ENCODE measurements at regions not wholly inside any gene's neighbourhood (a gene's known extent, or its start where the extent isn't known, plus 50 kb on each side); places are given as distances from the start of the nearest gene placed in this dataset.
"Not testable (repeated sequence)": the region's sequence is repeated elsewhere in the genome, so short reads cannot be mapped to it uniquely, and the experiment has no call there.

DNA sequence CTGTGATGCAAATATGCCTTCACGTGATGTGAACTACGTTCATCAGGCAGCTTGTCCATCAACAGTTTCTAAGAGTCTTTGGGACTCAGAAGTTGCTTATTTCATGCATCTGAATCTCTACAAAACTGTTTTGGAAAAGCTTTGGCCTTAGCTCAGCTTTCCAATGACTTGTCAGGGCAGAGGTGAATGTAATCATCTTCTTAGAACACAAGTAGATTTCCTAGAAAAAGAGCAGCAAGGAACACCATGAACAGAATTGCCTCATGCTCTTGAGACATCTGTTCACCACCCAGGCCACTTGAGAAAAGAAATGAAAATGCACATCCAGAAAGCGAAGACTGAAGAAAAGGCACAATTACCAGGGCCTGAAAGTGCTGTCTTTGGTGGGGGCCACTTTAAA is 105.8 kb upstream of the PDHA1 start:
- no peaks in the 10 kb centered on the region for H3K27me3 ChIP-seq (ENCODE audit: insufficient read depth, low read length)
- H2AFZ ChIP-seq (ENCODE audit: low read length, unreplicated experiment): no peak overlapping the region
- H3K4me1 ChIP-seq (ENCODE audit: control insufficient read depth, insufficient read depth, low read length, unreplicated experiment): no peaks in the 10 kb centered on the region
- H3K36me3 ChIP-seq (ENCODE audit: insufficient read depth, low read length): no peaks in the 10 kb centered on the region
- H3K27ac ChIP-seq (ENCODE audit: low read depth, low read length): no peak overlapping the region
- no peak overlapping the region for H3K4me3 ChIP-seq (ENCODE audit: low read depth, low read length)
- no peaks in the 10 kb centered on the region for H3K79me2 ChIP-seq (ENCODE audit: control insufficient read depth, insufficient read depth, low read length, unreplicated experiment)

GRCh38 chrX:19243431-19243830 is 100.3 kb upstream of the PDHA1 start:
- no peaks in the 10 kb centered on the region for H3K36me3 ChIP-seq (ENCODE audit: insufficient read depth, low read length)
- no peaks in the 10 kb centered on the region for H3K79me2 ChIP-seq (ENCODE audit: control insufficient read depth, insufficient read depth, low read length, unreplicated experiment)
- no peak overlapping the region for H3K4me3 ChIP-seq (ENCODE audit: low read depth, low read length)
- H3K27me3 ChIP-seq (ENCODE audit: insufficient read depth, low read length): peaks cover 13% of the 10 kb centered on the region; the same call in 1 of the 2 replicates
- no peaks in the 10 kb centered on the region for H3K4me1 ChIP-seq (ENCODE audit: control insufficient read depth, insufficient read depth, low read length, unreplicated experiment)
- H3K27ac ChIP-seq (ENCODE audit: low read depth, low read length): no peak overlapping the region
- no peak overlapping the region for H2AFZ ChIP-seq (ENCODE audit: low read length, unreplicated experiment)

DNA sequence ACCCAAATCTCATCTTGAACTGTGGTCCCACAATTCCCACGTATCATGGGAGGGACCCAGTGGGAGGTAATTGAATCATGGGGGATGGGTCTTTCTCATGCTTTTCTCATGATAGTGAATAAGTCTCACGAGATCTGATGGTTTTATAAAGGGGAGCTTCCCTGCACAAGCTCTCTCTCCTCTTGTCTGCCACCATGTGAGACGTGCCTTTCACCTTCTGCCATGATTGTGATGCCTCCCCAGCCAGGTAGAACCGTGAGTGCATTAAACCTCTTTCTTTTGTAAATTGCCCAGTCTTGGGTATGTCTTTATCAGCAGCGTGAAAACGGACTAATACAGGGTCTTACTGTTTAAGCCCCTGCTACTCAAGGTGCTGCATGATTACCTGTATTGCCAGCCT is 98.8 kb upstream of the PDHA1 start:
- H3K36me3 ChIP-seq (ENCODE audit: insufficient read depth, low read length); H3K27ac ChIP-seq (ENCODE audit: low read depth, low read length); H2AFZ ChIP-seq (ENCODE audit: low read length, unreplicated experiment); H3K4me3 ChIP-seq (ENCODE audit: low read depth, low read length); H3K4me1 ChIP-seq (ENCODE audit: control insufficient read depth, insufficient read depth, low read length, unreplicated experiment); H3K79me2 ChIP-seq (ENCODE audit: control insufficient read depth, insufficient read depth, low read length, unreplicated experiment): not testable (repeated sequence)
- peaks cover 16% of the 10 kb centered on the region; the same call in 1 of the 2 replicates for H3K27me3 ChIP-seq (ENCODE audit: insufficient read depth, low read length)

DNA sequence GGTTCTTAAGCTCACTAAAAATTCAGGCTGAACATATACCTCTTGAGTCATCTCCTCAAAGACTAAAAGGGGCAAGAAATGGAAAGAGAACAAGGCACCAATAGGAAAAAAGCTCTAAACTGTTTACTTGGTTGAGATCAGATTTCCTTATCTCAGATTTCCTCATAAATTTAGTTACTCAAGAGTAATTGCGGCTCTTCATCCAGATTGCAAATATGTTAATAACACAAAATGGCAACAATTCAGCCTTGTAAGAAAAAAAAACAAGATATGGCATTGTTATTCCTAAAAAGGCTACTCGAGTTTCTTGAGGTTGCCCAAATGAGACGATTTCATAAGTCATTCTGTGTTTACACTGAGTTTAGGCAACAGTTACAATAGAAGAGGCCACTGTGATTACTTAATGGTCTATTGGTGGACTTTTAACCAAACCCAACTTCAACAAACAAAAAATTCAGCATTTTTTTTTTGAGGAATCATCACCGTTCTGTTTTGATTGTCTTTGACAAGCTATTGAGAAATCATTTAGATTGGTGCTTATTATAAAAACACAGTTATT is 97.9 kb upstream of the PDHA1 start:
- Histone ChIP-seq H3K27ac (ENCODE audit: low read depth, low read length) (no peak overlapping the region), H3K27me3 (ENCODE audit: insufficient read depth, low read length) (peaks cover 16% of the 10 kb centered on the region; the same call in 1 of the 2 replicates), H3K36me3 (ENCODE audit: insufficient read depth, low read length) (no peaks in the 10 kb centered on the region), H2AFZ (ENCODE audit: low read length, unreplicated experiment) (no peak overlapping the region), H3K79me2 (ENCODE audit: control insufficient read depth, insufficient read depth, low read length, unreplicated experiment) (no peaks in the 10 kb centered on the region), H3K4me3 (ENCODE audit: low read depth, low read length) (no peak overlapping the region), H3K4me1 (ENCODE audit: control insufficient read depth, insufficient read depth, low read length, unreplicated experiment) (no peaks in the 10 kb centered on the region)

DNA sequence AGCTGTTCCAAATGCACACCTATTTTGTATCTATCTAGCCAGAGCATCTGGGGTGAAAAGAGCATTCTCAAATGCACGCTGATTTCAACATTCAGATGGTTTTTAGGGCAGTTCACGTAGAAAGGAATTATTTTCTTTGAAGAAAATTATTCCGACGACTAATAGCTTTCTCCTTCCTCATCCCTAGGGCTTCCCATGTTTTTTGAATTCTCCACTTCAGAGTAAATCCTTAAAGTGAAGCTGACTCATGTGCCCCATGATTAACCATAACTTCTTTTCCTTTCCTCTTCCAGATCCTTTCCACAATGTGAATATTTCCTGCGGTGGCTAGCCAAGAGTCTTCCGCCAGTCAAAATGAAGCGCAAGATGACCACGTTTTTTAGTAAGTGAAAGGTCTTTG is 86.7 kb upstream of the PDHA1 start:
- H3K27me3 ChIP-seq (ENCODE audit: insufficient read depth, low read length): no peaks in the 10 kb centered on the region
- H3K79me2 ChIP-seq (ENCODE audit: control insufficient read depth, insufficient read depth, low read length, unreplicated experiment): no peaks in the 10 kb centered on the region
- no peak overlapping the region for H3K27ac ChIP-seq (ENCODE audit: low read depth, low read length)
- no peak overlapping the region for H3K4me3 ChIP-seq (ENCODE audit: low read depth, low read length)
- peak overlapping the region; percentile 38 for H2AFZ ChIP-seq (ENCODE audit: low read length, unreplicated experiment)
- H3K36me3 ChIP-seq (ENCODE audit: insufficient read depth, low read length): no peaks in the 10 kb centered on the region
- H3K4me1 ChIP-seq (ENCODE audit: control insufficient read depth, insufficient read depth, low read length, unreplicated experiment): peaks cover 7% of the 10 kb centered on the region

DNA sequence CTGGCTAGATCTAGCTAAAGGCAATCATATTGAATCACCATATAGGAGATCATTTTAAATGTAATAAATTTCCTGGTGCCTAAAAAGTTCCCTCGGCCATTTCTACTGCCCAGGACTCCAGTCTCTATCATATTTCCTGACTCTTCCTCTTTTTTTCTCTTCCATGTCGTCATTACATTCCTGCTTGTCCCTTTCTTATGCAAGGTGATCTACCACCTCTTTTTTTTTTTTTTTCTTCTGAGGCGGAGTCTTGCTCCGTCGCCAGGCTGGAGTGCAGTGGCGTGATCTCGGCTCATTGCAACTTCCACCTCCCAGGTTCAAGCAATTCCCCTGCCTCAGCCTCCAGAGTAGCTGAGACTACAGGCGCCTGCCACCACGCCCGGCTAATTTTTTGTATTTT is 82.7 kb upstream of the PDHA1 start:
- not testable (repeated sequence) for H3K4me3 ChIP-seq (ENCODE audit: low read depth, low read length); H3K36me3 ChIP-seq (ENCODE audit: insufficient read depth, low read length); H3K27ac ChIP-seq (ENCODE audit: low read depth, low read length); H3K4me1 ChIP-seq (ENCODE audit: control insufficient read depth, insufficient read depth, low read length, unreplicated experiment); H3K27me3 ChIP-seq (ENCODE audit: insufficient read depth, low read length); H3K79me2 ChIP-seq (ENCODE audit: control insufficient read depth, insufficient read depth, low read length, unreplicated experiment); H2AFZ ChIP-seq (ENCODE audit: low read length, unreplicated experiment)

DNA sequence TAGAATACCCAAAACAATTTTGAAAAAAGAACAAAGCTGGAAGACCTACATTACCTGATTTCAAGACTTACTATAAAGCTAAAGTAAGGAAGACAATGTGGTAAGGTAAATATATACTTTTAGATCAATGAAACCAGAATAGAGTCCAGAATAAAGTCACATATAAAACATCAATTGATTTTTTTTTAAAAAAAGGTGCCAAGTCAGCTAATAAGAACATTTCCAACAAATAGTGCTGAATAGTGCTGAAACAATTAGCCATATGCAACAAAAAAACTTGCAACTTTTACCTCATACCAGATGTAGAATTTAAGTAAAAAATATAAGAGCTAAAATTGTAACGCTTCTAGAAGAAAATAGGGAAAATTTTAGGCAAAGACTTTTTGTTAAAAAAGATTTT is 73.0 kb upstream of the PDHA1 start:
- Histone ChIP-seq H3K27ac (ENCODE audit: low read depth, low read length) (no peak overlapping the region), H3K4me3 (ENCODE audit: low read depth, low read length) (no peak overlapping the region), H2AFZ (ENCODE audit: low read length, unreplicated experiment) (no peak overlapping the region), H3K4me1 (ENCODE audit: control insufficient read depth, insufficient read depth, low read length, unreplicated experiment) (no peaks in the 10 kb centered on the region), H3K27me3 (ENCODE audit: insufficient read depth, low read length) (no peaks in the 10 kb centered on the region), H3K36me3 (ENCODE audit: insufficient read depth, low read length) (no peaks in the 10 kb centered on the region), H3K79me2 (ENCODE audit: control insufficient read depth, insufficient read depth, low read length, unreplicated experiment) (no peaks in the 10 kb centered on the region)

GRCh38 chrX:19272452-19272851 is 71.3 kb upstream of the PDHA1 start:
- H3K4me3 ChIP-seq (ENCODE audit: low read depth, low read length): no peak overlapping the region
- H2AFZ ChIP-seq (ENCODE audit: low read length, unreplicated experiment): no peak overlapping the region
- no peaks in the 10 kb centered on the region for H3K79me2 ChIP-seq (ENCODE audit: control insufficient read depth, insufficient read depth, low read length, unreplicated experiment)
- no peaks in the 10 kb centered on the region for H3K36me3 ChIP-seq (ENCODE audit: insufficient read depth, low read length)
- no peaks in the 10 kb centered on the region for H3K4me1 ChIP-seq (ENCODE audit: control insufficient read depth, insufficient read depth, low read length, unreplicated experiment)
- H3K27ac ChIP-seq (ENCODE audit: low read depth, low read length): no peak overlapping the region
- no peaks in the 10 kb centered on the region for H3K27me3 ChIP-seq (ENCODE audit: insufficient read depth, low read length)

DNA sequence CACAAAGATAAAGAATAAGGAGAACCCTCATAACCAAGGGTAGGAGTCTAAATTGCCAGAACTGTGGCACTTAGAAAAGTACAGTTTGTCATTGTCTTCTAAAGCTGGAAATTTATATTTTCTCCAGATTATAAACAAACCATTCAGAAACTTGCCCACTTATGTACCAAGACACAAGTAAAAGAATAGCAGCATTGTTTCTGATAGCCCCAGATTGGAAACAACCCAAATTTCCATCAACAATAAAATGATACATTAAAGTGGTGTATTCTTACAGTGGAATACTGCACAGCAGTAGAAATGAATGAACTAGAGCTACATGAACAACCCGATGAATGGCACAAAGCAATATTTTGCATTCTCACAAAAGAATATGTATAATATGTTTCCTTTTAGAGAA is 63.1 kb upstream of the PDHA1 start:
- H3K27ac ChIP-seq (ENCODE audit: low read depth, low read length): no peak overlapping the region
- H2AFZ ChIP-seq (ENCODE audit: low read length, unreplicated experiment): no peak overlapping the region
- no peaks in the 10 kb centered on the region for H3K79me2 ChIP-seq (ENCODE audit: control insufficient read depth, insufficient read depth, low read length, unreplicated experiment)
- H3K36me3 ChIP-seq (ENCODE audit: insufficient read depth, low read length): no peaks in the 10 kb centered on the region
- peaks cover 21% of the 10 kb centered on the region for H3K27me3 ChIP-seq (ENCODE audit: insufficient read depth, low read length)
- no peaks in the 10 kb centered on the region for H3K4me1 ChIP-seq (ENCODE audit: control insufficient read depth, insufficient read depth, low read length, unreplicated experiment)
- H3K4me3 ChIP-seq (ENCODE audit: low read depth, low read length): no peak overlapping the region

- Histone ChIP-seq H3K4me1 (ENCODE audit: control insufficient read depth, insufficient read depth, low read length, unreplicated experiment) (no peaks in the 10 kb centered on the region), H3K27ac (ENCODE audit: low read depth, low read length) (no peak overlapping the region), H3K79me2 (ENCODE audit: control insufficient read depth, insufficient read depth, low read length, unreplicated experiment) (no peaks in the 10 kb centered on the region), H3K4me3 (ENCODE audit: low read depth, low read length) (no peak overlapping the region), H2AFZ (ENCODE audit: low read length, unreplicated experiment) (no peak overlapping the region), H3K36me3 (ENCODE audit: insufficient read depth, low read length) (no peaks in the 10 kb centered on the region), H3K27me3 (ENCODE audit: insufficient read depth, low read length) (peaks cover 23% of the 10 kb centered on the region)
Observed at GRCh38 chrX:19281256-19281655, 62.5 kb upstream of the PDHA1 start.

GRCh38 chrX:19283597-19284339 is 60.0 kb upstream of the PDHA1 start:
- peaks cover 23% of the 10 kb centered on the region for H3K27me3 ChIP-seq (ENCODE audit: insufficient read depth, low read length)
- no peaks in the 10 kb centered on the region for H3K79me2 ChIP-seq (ENCODE audit: control insufficient read depth, insufficient read depth, low read length, unreplicated experiment)
- no peak overlapping the region for H3K27ac ChIP-seq (ENCODE audit: low read depth, low read length)
- H3K4me1 ChIP-seq (ENCODE audit: control insufficient read depth, insufficient read depth, low read length, unreplicated experiment): no peaks in the 10 kb centered on the region
- H3K36me3 ChIP-seq (ENCODE audit: insufficient read depth, low read length): no peaks in the 10 kb centered on the region
- no peak overlapping the region for H3K4me3 ChIP-seq (ENCODE audit: low read depth, low read length)
- H2AFZ ChIP-seq (ENCODE audit: low read length, unreplicated experiment): no peak overlapping the region
